HTR-8/SVneo (cell line): ENCODE measurements at regions not wholly inside any gene's neighbourhood (a gene's known extent, or its start where the extent isn't known, plus 50 kb on each side); places are given as distances from the start of the nearest gene placed in this dataset.
"Not testable (repeated sequence)": the region's sequence is repeated elsewhere in the genome, so short reads cannot be mapped to it uniquely, and the experiment has no call there.

Experiments used
- DNase-seq: peaks from one replicate; pipeline ENCODE4 v3.0.0; 2011; ENCODE audit warnings: low spot score, mixed read lengths; ENCODE audit not compliant: insufficient read length
- FAIRE-seq: peaks from 2 replicates; lab custom pipeline; 2011; peaks lifted over from hg19 to GRCh38; lab: Jason Lieb, UNC

GRCh38 chr1:203995228-203995627 is 77.7 kb upstream of the SOX13 start:
- FAIRE-seq, result no peak
- DNase-seq, result no peak

DNA sequence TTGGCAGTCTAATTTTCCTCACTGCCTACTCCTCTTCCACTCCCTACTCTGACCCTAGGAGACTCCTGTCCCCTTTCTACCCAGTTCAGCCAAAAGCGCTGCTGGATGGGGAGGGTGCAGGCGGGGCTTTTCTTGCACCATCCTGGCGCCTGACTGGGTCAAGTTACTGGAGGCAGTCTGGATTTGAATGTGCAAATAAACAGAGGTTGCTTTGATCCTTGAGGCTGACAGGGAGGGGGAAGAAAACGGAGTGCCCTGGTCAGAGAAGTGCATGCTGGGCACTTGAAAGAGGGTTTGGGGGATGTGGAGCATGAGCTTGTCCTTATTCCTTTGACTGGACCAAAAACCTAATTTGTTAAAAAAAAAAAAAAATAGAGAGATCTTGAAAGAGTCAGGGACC is 76.8 kb upstream of the SOX13 start:
- no peak for FAIRE-seq
- DNase-seq, result no peak

- FAIRE-seq, DNase-seq: not testable (repeated sequence)
Measured at GRCh38 chr1:203998571-203998970, 74.3 kb upstream of the SOX13 start.

DNA sequence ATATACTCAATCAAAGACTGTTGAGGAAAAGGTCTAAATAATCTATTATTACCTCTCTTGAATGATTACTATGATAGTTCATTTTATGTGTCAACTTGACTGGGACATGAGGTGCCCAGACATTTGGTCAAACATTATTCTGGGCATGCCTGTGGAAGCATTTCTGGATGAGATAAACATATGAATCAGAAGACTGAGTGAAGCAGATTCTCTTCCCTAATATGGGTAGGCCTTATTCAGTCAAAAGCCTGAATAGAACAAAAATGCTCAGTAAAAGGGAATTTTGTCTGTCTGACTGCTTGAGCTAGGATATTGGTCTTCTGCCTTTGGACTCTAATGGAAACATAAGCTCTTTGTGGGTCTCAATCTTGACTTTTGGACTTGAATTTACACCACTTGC is 73.3 kb upstream of the SOX13 start:
- FAIRE-seq (no peak), DNase-seq (no peak)

DNA sequence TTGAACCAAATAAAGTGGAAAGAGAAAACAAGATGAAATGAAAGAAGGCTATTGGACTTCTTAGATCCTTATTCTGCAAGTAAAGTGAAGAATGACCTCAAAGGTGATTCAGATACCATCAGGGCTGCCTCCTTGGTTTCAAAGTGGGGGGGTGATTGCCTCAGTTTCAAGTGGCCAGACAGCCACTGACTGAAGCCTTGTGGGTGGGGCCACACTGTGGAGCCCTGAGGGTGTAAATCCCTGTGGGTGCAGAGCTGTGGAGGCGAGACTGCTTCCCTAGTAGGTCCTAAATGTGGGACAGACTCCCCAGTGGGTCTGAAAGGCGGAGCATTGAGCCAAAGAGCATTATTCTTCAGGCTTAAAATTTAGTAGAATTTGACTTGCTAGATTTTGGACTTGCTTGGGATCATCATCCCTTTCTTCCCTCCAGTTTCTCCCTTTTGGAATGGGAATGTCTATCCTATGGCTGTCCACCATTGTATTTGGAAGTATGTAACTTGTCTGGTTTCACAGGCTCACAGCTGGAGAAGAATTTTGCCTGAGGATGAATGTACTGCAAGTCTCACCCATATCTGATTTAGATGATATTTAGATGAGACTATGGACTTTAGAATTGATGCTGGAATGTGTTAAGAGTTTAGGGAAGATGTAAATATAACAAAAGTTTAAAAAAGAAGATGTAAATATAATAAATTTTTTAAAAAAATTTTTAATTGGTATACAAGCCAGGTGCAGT is 71.6 kb upstream of the SOX13 start:
- DNase-seq (no peak), FAIRE-seq (no peak)

GRCh38 chr1:204002614-204003013 is 70.3 kb upstream of the SOX13 start:
- DNase-seq (no peak), FAIRE-seq (no peak)

DNA sequence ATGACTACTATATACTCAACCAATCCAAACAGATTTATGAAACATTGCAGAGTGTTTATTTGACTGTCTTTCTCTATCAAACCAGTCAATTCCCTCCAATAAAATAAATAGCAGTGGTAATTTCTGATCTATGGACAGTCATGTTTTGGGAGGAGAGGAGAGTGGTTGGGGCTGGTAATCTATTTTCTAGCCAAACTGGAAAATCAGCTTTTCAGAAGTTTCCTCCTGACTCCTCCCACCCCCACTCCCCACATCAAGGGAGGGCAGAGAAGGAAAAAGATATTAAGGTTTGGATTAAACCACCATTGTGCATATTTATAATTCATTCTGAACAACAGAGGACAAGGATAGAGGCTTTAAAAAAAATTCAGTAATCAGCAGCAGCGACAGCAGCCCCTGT is 69.4 kb upstream of the SOX13 start:
- FAIRE-seq (no peak), DNase-seq (no peak)

- DNase-seq (no peak), FAIRE-seq (no peak)
Measured at GRCh38 chr1:204011426-204011825, 61.5 kb upstream of the SOX13 start.

DNA sequence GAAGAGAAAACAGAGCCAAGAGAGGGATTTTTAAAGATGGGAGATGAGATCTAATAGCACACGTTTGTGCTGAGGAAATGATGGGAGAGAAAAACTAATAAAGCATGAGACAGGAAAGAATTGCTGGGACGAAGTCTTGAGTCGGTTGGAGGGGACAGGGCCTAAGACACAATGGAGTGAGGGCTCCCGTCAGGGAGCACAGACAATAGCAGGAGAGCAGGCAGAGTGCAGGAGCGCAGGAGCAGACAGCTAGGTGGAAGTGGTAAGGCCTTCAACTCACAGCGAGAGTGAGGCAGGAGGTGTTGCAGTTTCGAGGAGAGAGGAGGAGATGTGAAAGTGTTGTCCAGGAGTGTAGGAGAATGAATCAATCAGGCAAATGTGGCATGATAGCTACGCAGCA is 59.9 kb upstream of the SOX13 start:
- FAIRE-seq, result no peak

DNA sequence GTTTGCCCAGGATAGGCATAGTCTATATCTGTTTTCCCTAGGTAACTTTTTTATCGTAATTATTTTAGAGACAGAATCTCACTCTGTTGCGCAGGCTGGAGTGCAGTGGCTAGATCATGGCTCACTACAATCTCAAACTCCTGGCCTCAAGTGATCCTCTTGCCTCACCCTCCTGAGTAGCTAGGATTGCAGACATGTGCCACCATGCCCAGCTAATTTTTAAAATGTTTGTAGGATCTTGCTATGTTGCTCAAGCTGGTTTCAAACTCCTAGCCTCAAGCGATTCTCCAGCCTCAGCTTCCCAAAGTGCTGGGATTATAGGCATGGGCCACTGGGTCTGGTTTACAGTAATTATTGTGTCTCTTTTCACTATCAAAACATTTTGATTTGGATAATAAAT is 58.6 kb upstream of the SOX13 start:
- DNase-seq (no peak), FAIRE-seq (no peak)

More for the DNA sequence above, 59.9 kb upstream of the SOX13 start:
- no peak for DNase-seq

GRCh38 chr1:204014961-204015360 is 58.0 kb upstream of the SOX13 start:
- not testable (repeated sequence) for DNase-seq, FAIRE-seq

GRCh38 chr1:204017032-204017431 is 55.9 kb upstream of the SOX13 start:
- FAIRE-seq (no peak), DNase-seq (no peak)

GRCh38 chr1:204018460-204018859 is 54.5 kb upstream of the SOX13 start:
- no peak for FAIRE-seq
- no peak for DNase-seq
